Heart left ventricle (tissue), 13 donors: ENCODE measurements at regions not wholly inside any gene's neighbourhood (a gene's known extent, or its start where the extent isn't known, plus 50 kb on each side); places are given as distances from the start of the nearest gene placed in this dataset.

ENCODE experiments used
- CTCF ChIP-seq, 12 donors: fragments of 200-600 bp; sonication (generic) in 4 of 12; IDR thresholded peaks; one replicate each; pipeline versions ENCODE4 v1.5.0 to v1.8.0; 2018 to 2022; ENCODE audit warnings: antibody characterized with exemption in 12 of 12, mild to moderate bottlenecking in 5 of 12
- POLR2A ChIP-seq, 2 donors: fragments of 450-650 bp; IDR thresholded peaks; one replicate each; pipeline ENCODE4 v1.6.1; 2017; ENCODE audit warnings: antibody characterized with exemption in 2 of 2, mild to moderate bottlenecking in 2 of 2, moderate library complexity in 2 of 2
- donor health status: ischemic (EF 13 %, LVEDD 7.1; RV severe dilation, severe dysfunction).
- donor health status: DM: no; HTN: yes; CAD: no.
- donor health status: DM: no; HTN: no; CAD: no.
- donor health status: ischemic (EF 25% LVEDD 6.9; RV normal size, moderate dysfunction).
- donor health status: ischemic (EF 25% LVEDD 5.7; RV mildly dilated, moderate dysfunction).
- donor health status: ischemic (EF 35%, LVEDD 5.7; RV mildly dilated, moderate dysfunction).
- donor health status: nonischemic (EF 11% LVEDD 7.7; RV severe dilation, severe dysfunction).
- donor health status: DM: yes; HTN: yes; CAD: no.
- donor health status: PGD.
- donor health status: ischemic (EF 29% LVEDD 5.4; RV normal size, mild dysfunction).
- donor health status: nonischemic (EF 23%, LVEDD 6.1; RV moderate dilation, normal function).

- TF ChIP-seq CTCF (IDR thresholded peaks at IDR 0.05) (no peak), POLR2A (IDR thresholded peaks at IDR 0.05) (no peak)
Measured at GRCh38 chr18:2070631-2071030, 500.7 kb downstream of the METTL4 start.
